ENCODE measurements at regions not wholly inside any gene's neighbourhood (a gene's known extent, or its start where the extent isn't known, plus 50 kb on each side); places are given as distances from the start of the nearest gene placed in this dataset.

- TF ChIP-seq CTCF (IDR thresholded peaks at IDR 0.05; ENCODE audit: low read length) (no peak), EZH2 (IDR thresholded peaks at IDR 0.05; ENCODE audit: borderline replicate concordance, low read length) (no peak)
These were observed 122.5 kb downstream of the MIAT start for GRCh38 chr22:26779929-26780328.

Measured in OCI-LY1 (cell line).